HG03103 (cell line): ENCODE measurements at regions not wholly inside any gene's neighbourhood (a gene's known extent, or its start where the extent isn't known, plus 50 kb on each side); places are given as distances from the start of the nearest gene placed in this dataset.

Source experiments
- ATAC-seq: cut with Tn5 transposase; IDR thresholded peaks from one replicate; pipeline ENCODE4 v1.9.1; 2021; ENCODE audit warnings: low read depth; ENCODE audit not compliant: unreplicated experiment

GRCh38 chr12:97316321-97316720 is 146.3 kb upstream of the RMST start:
- no peak for ATAC-seq

GRCh38 chr12:97321621-97322020 is 141.0 kb upstream of the RMST start:
- ATAC-seq: no peak

- no peak for ATAC-seq
These were observed 140.2 kb upstream of the RMST start for GRCh38 chr12:97322388-97322787.

- ATAC-seq: no peak
These were observed 139.4 kb upstream of the RMST start for GRCh38 chr12:97323154-97323553.

- ATAC-seq: no peak
These were observed 138.1 kb upstream of the RMST start for GRCh38 chr12:97324471-97324870.

- no peak for ATAC-seq
These were observed 127.5 kb upstream of the RMST start for GRCh38 chr12:97335115-97335514.

GRCh38 chr12:97336900-97337751 is 125.5 kb upstream of the RMST start:
- no peak for ATAC-seq

- ATAC-seq: no peak
These were observed 120.5 kb upstream of the RMST start for GRCh38 chr12:97342130-97342529.

- ATAC-seq: no peak
These were observed 114.6 kb upstream of the RMST start for GRCh38 chr12:97347956-97348355.

GRCh38 chr12:97358361-97358760 is 104.2 kb upstream of the RMST start:
- no peak for ATAC-seq

GRCh38 chr12:97359021-97359690 is 103.4 kb upstream of the RMST start:
- ATAC-seq: no peak

GRCh38 chr12:97363693-97364092 is 98.9 kb upstream of the RMST start:
- ATAC-seq: no peak

- ATAC-seq: no peak
These were observed 94.0 kb upstream of the RMST start for GRCh38 chr12:97368462-97369163.

GRCh38 chr12:97375310-97375709 is 87.3 kb upstream of the RMST start:
- no peak for ATAC-seq

GRCh38 chr12:97380440-97380839 is 82.2 kb upstream of the RMST start:
- ATAC-seq: no peak

GRCh38 chr12:97385121-97385520 is 77.5 kb upstream of the RMST start:
- no peak for ATAC-seq

GRCh38 chr12:97386133-97386581 is 76.4 kb upstream of the RMST start:
- no peak for ATAC-seq

- no peak for ATAC-seq
These were observed 74.8 kb upstream of the RMST start for GRCh38 chr12:97387844-97388243.

- ATAC-seq: no peak
These were observed 67.9 kb upstream of the RMST start for GRCh38 chr12:97394657-97395056.

GRCh38 chr12:97397008-97397407 is 65.6 kb upstream of the RMST start:
- no peak for ATAC-seq

- ATAC-seq: no peak
These were observed 63.9 kb upstream of the RMST start for GRCh38 chr12:97398704-97399103.
